DOHH2 (cell line): ENCODE measurements at regions not wholly inside any gene's neighbourhood (a gene's known extent, or its start where the extent isn't known, plus 50 kb on each side); places are given as distances from the start of the nearest gene placed in this dataset.

ENCODE experiments used
- CTCF ChIP-seq: fragments of 200-600 bp; sonication (generic); IDR thresholded peaks from one replicate; pipeline ENCODE4 v1.5.1; 2014; ENCODE audit warnings: antibody characterized with exemption, mild to moderate bottlenecking, low read depth, low read length; ENCODE audit not compliant: poor library complexity, severe bottlenecking
- EZH2phosphoT487 ChIP-seq: fragments of 200-600 bp; sonication (generic); IDR thresholded peaks from 2 replicates; pipeline ENCODE4 v1.6.1; 2017; ENCODE audit warnings: borderline replicate concordance, mild to moderate bottlenecking, antibody characterized with exemption, low read length, moderate library complexity, mixed read lengths

- TF ChIP-seq CTCF (no peak), EZH2phosphoT487 (no peak)
Measured at GRCh38 chr6:44642870-44643522, 255.5 kb downstream of the CDC5L start.
